WERI-Rb-1 (cell line): ENCODE measurements at regions not wholly inside any gene's neighbourhood (a gene's known extent, or its start where the extent isn't known, plus 50 kb on each side); places are given as distances from the start of the nearest gene placed in this dataset.

Experiments
- DNase-seq: peaks from one replicate; pipeline ENCODE4 v3.0.0-alpha.2; 2020
- H3K27ac ChIP-seq: fragments of 250-450 bp; sonication (Bioruptor Pico); 2 replicates; pipeline ENCODE4 v1.5.1; 2020; ENCODE audit warnings: mild to moderate bottlenecking, moderate library complexity
- H3K27me3 ChIP-seq: fragments of 250-450 bp; sonication (Bioruptor Pico); 2 replicates; pipeline ENCODE4 v1.5.1; 2021; ENCODE audit warnings: mild to moderate bottlenecking, low read depth, moderate library complexity; ENCODE audit not compliant: insufficient read depth, severe bottlenecking
- H3K36me3 ChIP-seq: fragments of 250-450 bp; sonication (Bioruptor Pico); 2 replicates; pipeline ENCODE4 v1.5.1; 2020; ENCODE audit warnings: mild to moderate bottlenecking, moderate library complexity
- H3K4me3 ChIP-seq: 2 replicates; pipeline ENCODE4 v1.5.1; 2011; ENCODE audit warnings: low read depth, mild to moderate bottlenecking, control low read depth, low read length
- H3K9me3 ChIP-seq: fragments of 250-450 bp; sonication (Bioruptor Pico); 2 replicates; pipeline ENCODE4 v1.5.1; 2021; ENCODE audit warnings: mild to moderate bottlenecking, moderate library complexity; ENCODE audit not compliant: severe bottlenecking
- TF ChIP-seq, protein P1 (sequence below): IDR thresholded peaks from 2 replicates; pipeline ENCODE4 v1.5.1; 2011; ENCODE audit warnings: low read depth, mild to moderate bottlenecking, control low read depth, inconsistent platforms, low read length

DNA sequence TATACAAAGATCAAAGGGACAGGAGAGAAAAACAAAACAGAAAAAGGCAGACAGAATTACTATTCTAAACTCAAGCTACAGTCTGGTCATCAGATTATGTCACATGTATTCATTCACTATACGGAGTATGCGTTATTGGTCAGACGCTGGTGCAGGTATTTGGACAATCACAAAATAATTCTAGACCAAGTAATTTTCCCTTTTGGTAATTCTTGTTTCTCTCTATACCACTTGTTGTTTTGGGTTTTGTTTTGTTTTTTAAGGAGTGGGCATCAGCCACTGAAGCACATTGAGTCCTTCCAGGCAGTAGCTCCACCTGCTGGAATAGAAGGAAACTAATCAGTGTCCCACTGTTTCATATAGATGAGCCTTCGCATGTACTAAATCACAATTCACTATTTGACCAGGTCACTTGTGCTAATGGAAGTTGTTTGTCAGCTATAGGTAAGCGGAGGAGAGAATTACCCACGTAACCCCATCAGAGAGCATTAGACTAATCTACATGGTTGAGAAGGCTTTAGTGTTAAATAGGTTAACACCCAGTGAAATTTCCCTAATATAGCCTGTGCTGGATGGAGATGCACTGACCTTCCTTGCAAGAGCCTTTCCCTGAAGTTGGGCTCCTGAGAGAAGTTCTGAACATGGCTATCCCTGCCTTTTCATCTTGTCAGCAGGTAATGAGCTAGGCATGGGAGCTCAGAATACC, 77.9 kb downstream of the TNFAIP3 start:
- Histone ChIP-seq H3K4me3 (no peak overlapping the region), H3K27ac (no peak overlapping the region)

DNA sequence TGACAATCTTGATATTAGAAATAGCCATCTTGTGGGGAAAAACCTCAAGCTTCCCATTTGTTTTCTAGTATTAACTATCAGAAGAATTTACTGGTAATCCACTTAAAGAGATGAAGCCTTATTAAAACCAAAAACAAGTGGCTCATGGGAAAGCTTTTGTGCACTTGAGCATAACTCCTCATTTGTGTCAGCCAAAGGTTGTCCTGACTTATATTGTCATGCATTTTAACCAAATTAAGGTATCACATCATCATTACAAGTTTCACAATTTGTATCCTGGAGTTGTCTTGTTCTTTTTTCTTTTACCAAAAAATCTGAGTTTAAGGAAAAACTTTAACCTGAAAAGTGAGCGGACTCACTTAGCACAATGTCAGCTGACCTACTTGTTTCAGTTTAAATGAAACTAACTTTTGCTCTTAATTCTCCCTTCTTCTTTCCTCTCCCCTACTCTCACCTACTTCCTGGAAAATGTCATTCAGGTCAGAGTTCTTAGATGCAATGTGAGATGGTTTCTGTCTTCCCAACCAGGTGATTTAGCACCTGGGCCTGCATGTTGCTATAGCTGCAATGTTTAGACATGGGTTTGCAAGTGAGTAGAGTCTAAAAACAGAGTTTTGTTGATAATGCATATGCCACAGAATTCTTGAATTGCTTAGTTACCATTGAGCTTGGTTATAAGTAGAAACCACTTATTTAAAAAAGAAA, 82.8 kb downstream of the TNFAIP3 start:
- no peak for DNase-seq
- Histone ChIP-seq H3K36me3 (no peaks in the 10 kb centered on the region), H3K27me3 (no peaks in the 10 kb centered on the region), H3K4me3 (no peak overlapping the region), H3K27ac (no peak overlapping the region), H3K9me3 (no peaks in the 10 kb centered on the region)
- TF ChIP-seq, protein P1, sequence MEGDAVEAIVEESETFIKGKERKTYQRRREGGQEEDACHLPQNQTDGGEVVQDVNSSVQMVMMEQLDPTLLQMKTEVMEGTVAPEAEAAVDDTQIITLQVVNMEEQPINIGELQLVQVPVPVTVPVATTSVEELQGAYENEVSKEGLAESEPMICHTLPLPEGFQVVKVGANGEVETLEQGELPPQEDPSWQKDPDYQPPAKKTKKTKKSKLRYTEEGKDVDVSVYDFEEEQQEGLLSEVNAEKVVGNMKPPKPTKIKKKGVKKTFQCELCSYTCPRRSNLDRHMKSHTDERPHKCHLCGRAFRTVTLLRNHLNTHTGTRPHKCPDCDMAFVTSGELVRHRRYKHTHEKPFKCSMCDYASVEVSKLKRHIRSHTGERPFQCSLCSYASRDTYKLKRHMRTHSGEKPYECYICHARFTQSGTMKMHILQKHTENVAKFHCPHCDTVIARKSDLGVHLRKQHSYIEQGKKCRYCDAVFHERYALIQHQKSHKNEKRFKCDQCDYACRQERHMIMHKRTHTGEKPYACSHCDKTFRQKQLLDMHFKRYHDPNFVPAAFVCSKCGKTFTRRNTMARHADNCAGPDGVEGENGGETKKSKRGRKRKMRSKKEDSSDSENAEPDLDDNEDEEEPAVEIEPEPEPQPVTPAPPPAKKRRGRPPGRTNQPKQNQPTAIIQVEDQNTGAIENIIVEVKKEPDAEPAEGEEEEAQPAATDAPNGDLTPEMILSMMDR, result no peak

More for the DNA sequence above, 77.9 kb downstream of the TNFAIP3 start:
- no peak for DNase-seq
- H3K27me3 ChIP-seq, result no peaks in the 10 kb centered on the region
- TF ChIP-seq, protein P1, result peak; percentile 67
- no peaks in the 10 kb centered on the region for H3K36me3 ChIP-seq
- H3K9me3 ChIP-seq, result no peaks in the 10 kb centered on the region

DNA sequence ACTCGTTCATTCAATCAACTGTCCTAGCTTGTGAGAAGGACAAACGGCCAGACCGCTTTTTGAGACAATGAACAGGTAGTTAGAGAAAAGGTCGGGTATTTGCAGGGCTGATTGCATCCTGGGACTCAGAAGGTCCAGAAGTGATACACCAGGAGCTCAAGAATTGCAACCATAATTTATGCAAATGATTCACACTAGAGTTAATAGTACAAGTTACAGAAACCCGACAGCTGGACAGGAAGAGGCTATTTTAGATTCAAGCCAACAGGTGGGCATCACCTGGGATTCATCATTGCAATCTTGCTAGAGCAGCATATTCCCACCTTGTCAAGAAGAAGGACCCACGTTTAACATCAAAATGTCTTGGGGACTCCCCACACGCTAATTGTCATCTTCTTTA, 83.5 kb downstream of the TNFAIP3 start:
- TF ChIP-seq, protein P1, result no peak
- H3K4me3 ChIP-seq, result no peak overlapping the region
- no peaks in the 10 kb centered on the region for H3K36me3 ChIP-seq
- no peaks in the 10 kb centered on the region for H3K9me3 ChIP-seq
- no peak overlapping the region for H3K27ac ChIP-seq
- DNase-seq, result no peak
- H3K27me3 ChIP-seq, result no peaks in the 10 kb centered on the region

- DNase-seq, result no peak
- TF ChIP-seq, protein P1, result no peak
- Histone ChIP-seq H3K27me3 (no peaks in the 10 kb centered on the region), H3K9me3 (no peaks in the 10 kb centered on the region), H3K36me3 (no peaks in the 10 kb centered on the region), H3K4me3 (no peak overlapping the region), H3K27ac (no peak overlapping the region)
These were observed 84.1 kb downstream of the TNFAIP3 start for GRCh38 chr6:137951064-137951597.

DNA sequence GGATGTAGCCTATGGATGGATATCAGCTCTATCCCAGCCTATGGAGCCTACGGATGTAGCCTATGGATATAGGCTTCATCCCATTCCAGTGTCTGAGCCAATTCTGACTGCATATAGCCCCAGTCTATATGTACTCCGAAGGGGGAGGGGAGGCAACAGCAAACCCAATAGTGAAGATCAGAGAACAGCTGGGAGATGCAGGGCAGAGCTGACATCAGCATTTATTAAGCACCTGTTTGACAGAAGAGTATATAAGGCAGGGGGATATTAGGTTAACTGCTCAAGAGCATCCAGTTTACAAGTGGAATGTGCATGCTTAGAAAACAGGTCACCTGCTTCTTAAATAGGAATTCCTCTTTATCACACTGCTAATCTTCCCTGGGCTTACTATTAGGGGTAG, 85.2 kb downstream of the TNFAIP3 start:
- H3K4me3 ChIP-seq, result no peak overlapping the region
- H3K36me3 ChIP-seq, result no peaks in the 10 kb centered on the region
- no peaks in the 10 kb centered on the region for H3K9me3 ChIP-seq
- DNase-seq, result no peak
- H3K27ac ChIP-seq, result no peak overlapping the region
- TF ChIP-seq, protein P1, result no peak
- no peaks in the 10 kb centered on the region for H3K27me3 ChIP-seq
